Gastroesophageal sphincter (tissue), 4 donors: ENCODE measurements at regions not wholly inside any gene's neighbourhood (a gene's known extent, or its start where the extent isn't known, plus 50 kb on each side); places are given as distances from the start of the nearest gene placed in this dataset.

Source experiments
- ATAC-seq: fragments of 150-250 bp; one replicate; pipeline ENCODE4 v1.9.1; 2016; ENCODE audit warnings: mild to moderate bottlenecking, moderate library complexity
- H3K27ac ChIP-seq, 4 donors: fragments of 200-600 bp; sonication (generic) in 3 of 4; 1 replicate in 3 of 4; 2 replicates in 1 of 4; pipeline ENCODE4 v1.5.1; 2016 to 2019
- H3K27me3 ChIP-seq: fragments of 200-600 bp; sonication (generic); one replicate; pipeline ENCODE4 v1.5.1; 2019
- H3K36me3 ChIP-seq, 2 donors: fragments of 200-600 bp; sonication (generic); one replicate each; pipeline ENCODE4 v1.5.1; 2019; ENCODE audit warnings: control low read depth in 1 of 2
- H3K4me1 ChIP-seq, 3 donors: fragments of 200-600 bp; sonication (generic); 1 replicate in 2 of 3; 2 replicates in 1 of 3; pipeline ENCODE4 v1.5.1; 2016 to 2019; ENCODE audit warnings: control low read depth in 2 of 3
- H3K4me3 ChIP-seq, 2 donors: fragments of 200-600 bp; sonication (generic); one replicate each; pipeline ENCODE4 v1.5.1; 2019; ENCODE audit warnings: mild to moderate bottlenecking in 1 of 2, moderate library complexity in 1 of 2
- H3K9me3 ChIP-seq, 3 donors: fragments of 200-600 bp; sonication (generic); one replicate each; pipeline ENCODE4 v1.5.1; 2017 to 2019; ENCODE audit warnings: control low read depth in 2 of 3
- CTCF ChIP-seq, 4 experiments: fragments of 200-600 bp in 2 of 4; fragments of 450-650 bp in 2 of 4; sonication (generic) in 1 of 4; IDR thresholded peaks; one replicate each; pipeline ENCODE4 v1.5.1; 2017 to 2019; ENCODE audit warnings: antibody characterized with exemption in 4 of 4, mild to moderate bottlenecking in 2 of 4, moderate library complexity in 2 of 4
- EP300 ChIP-seq: sonication (generic); formaldehyde crosslinking; IDR thresholded peaks from one replicate; pipeline ENCODE4 v1.6.1; 2017; ENCODE audit warnings: antibody characterized with exemption, mild to moderate bottlenecking
- POLR2A ChIP-seq, 2 donors: fragments of 450-650 bp; IDR thresholded peaks; one replicate each; pipeline ENCODE4 v1.6.1; 2017; ENCODE audit warnings: antibody characterized with exemption in 2 of 2, mild to moderate bottlenecking in 2 of 2, moderate library complexity in 1 of 2
- POLR2AphosphoS5 ChIP-seq: sonication (generic); formaldehyde crosslinking; IDR thresholded peaks from one replicate; pipeline ENCODE4 v1.6.1; 2017; ENCODE audit warnings: antibody characterized with exemption
- WGBS, 2 donors: methylation state at CpG; one replicate each; pipeline ENCODE4 v1.1.5; 2018; ENCODE audit warnings: low coverage in 1 of 2; 5-methylcytosine and 5-hydroxymethylcytosine counted together

GRCh38 chr15:95097361-95097760 lies 866.0 kb downstream of the MCTP2 start:
- Histone ChIP-seq H3K4me3 (no peak overlapping the region), H3K9me3 (no peaks in the 10 kb centered on the region), H3K27ac (no peak overlapping the region), H3K4me1 (no peaks in the 10 kb centered on the region), H3K27me3 (no peaks in the 10 kb centered on the region), H3K36me3 (no peaks in the 10 kb centered on the region)
- ATAC-seq, result no peak
- 64 to 72% methylated on average over 2 of the region's 2 CpGs for WGBS, 2 donors
- TF ChIP-seq POLR2AphosphoS5 (no peak), POLR2A (IDR thresholded peaks at IDR 0.05) (no peak), EP300 (no peak), CTCF (IDR thresholded peaks at IDR 0.05) (no peak)

GRCh38 chr15:95105229-95105628 lies 873.9 kb downstream of the MCTP2 start:
- ATAC-seq, result no peak
- H3K27me3 ChIP-seq, result no peaks in the 10 kb centered on the region
- H3K4me3 ChIP-seq, result no peak overlapping the region
- H3K4me1 ChIP-seq, result no peaks in the 10 kb centered on the region
- no peak for TF ChIP-seq POLR2A (IDR thresholded peaks at IDR 0.05)
- no peak for TF ChIP-seq EP300
- no peak for TF ChIP-seq POLR2AphosphoS5
- TF ChIP-seq CTCF (IDR thresholded peaks at IDR 0.05), result no peak
- no peak overlapping the region for H3K27ac ChIP-seq
- H3K9me3 ChIP-seq, result no peaks in the 10 kb centered on the region
- no peaks in the 10 kb centered on the region for H3K36me3 ChIP-seq
- WGBS, 2 donors, result 89 to 97% methylated on average over 2 of the region's 2 CpGs

GRCh38 chr15:95106801-95107200 lies 875.4 kb downstream of the MCTP2 start:
- H3K9me3 ChIP-seq, result no peaks in the 10 kb centered on the region
- ATAC-seq, result no peak
- H3K4me3 ChIP-seq, result no peak overlapping the region
- H3K4me1 ChIP-seq, result no peaks in the 10 kb centered on the region
- 25 to 67% methylated on average over 1 to 2 of the region's 2 CpGs for WGBS, 2 donors
- no peaks in the 10 kb centered on the region for H3K36me3 ChIP-seq
- H3K27me3 ChIP-seq, result no peaks in the 10 kb centered on the region
- H3K27ac ChIP-seq, result no peak overlapping the region
- TF ChIP-seq CTCF (IDR thresholded peaks at IDR 0.05) (no peak), EP300 (no peak), POLR2AphosphoS5 (no peak), POLR2A (IDR thresholded peaks at IDR 0.05) (no peak)

- H3K4me3 ChIP-seq, result no peak overlapping the region
- no peak for TF ChIP-seq CTCF (IDR thresholded peaks at IDR 0.05)
- TF ChIP-seq POLR2A (IDR thresholded peaks at IDR 0.05), result no peak
- TF ChIP-seq POLR2AphosphoS5, result no peak
- TF ChIP-seq EP300, result no peak
- no peak overlapping the region for H3K27ac ChIP-seq
- H3K27me3 ChIP-seq, result no peaks in the 10 kb centered on the region
- no peaks in the 10 kb centered on the region for H3K36me3 ChIP-seq
- 83 to 85% methylated on average over 3 of the region's 3 CpGs for WGBS, 2 donors
- H3K4me1 ChIP-seq, result no peaks in the 10 kb centered on the region
- H3K9me3 ChIP-seq, result no peaks in the 10 kb centered on the region
- no peak for ATAC-seq
Observed at GRCh38 chr15:95108673-95109072, 877.3 kb downstream of the MCTP2 start.

GRCh38 chr15:95111969-95112368 lies 880.6 kb downstream of the MCTP2 start:
- Histone ChIP-seq H3K27ac (no peak overlapping the region), H3K9me3 (no peaks in the 10 kb centered on the region), H3K36me3 (no peaks in the 10 kb centered on the region), H3K4me1 (no peaks in the 10 kb centered on the region), H3K4me3 (no peak overlapping the region), H3K27me3 (no peaks in the 10 kb centered on the region)
- no CpG with 5 or more reads among the region's 5 CpGs for WGBS, 2 donors
- ATAC-seq, result no peak
- TF ChIP-seq EP300 (no peak), CTCF (IDR thresholded peaks at IDR 0.05) (no peak), POLR2A (IDR thresholded peaks at IDR 0.05) (no peak), POLR2AphosphoS5 (no peak)
